ENCODE measurements at regions not wholly inside any gene's neighbourhood (a gene's known extent, or its start where the extent isn't known, plus 50 kb on each side); places are given as distances from the start of the nearest gene placed in this dataset.
A peak's percentile ranks its signal among the peaks of the same experiment; 100 is the strongest.

- DNase-seq (ENCODE audit: low read depth, low spot score), result peak; percentile 20
Measured at GRCh38 chr12:90260136-90260535, 551.5 kb upstream of the ATP2B1 start.

GRCh38 chr12:90257927-90258624 is 549.4 kb upstream of the ATP2B1 start:
- DNase-seq (ENCODE audit: low read depth, low spot score), result no peak

- no peak for DNase-seq (ENCODE audit: low read depth, low spot score)
Measured at GRCh38 chr12:90254796-90255195, 546.2 kb upstream of the ATP2B1 start.

- DNase-seq (ENCODE audit: low read depth, low spot score), result no peak
Measured at GRCh38 chr12:90253674-90254181, 545.1 kb upstream of the ATP2B1 start.

- DNase-seq (ENCODE audit: low read depth, low spot score), result no peak
Measured at GRCh38 chr12:90253136-90253535, 544.5 kb upstream of the ATP2B1 start.

- no peak for DNase-seq (ENCODE audit: low read depth, low spot score)
Measured at GRCh38 chr12:90250766-90251165, 542.1 kb upstream of the ATP2B1 start.

GRCh38 chr12:90250042-90250441 is 541.4 kb upstream of the ATP2B1 start:
- DNase-seq (ENCODE audit: low read depth, low spot score), result no peak

- no peak for DNase-seq (ENCODE audit: low read depth, low spot score)
Measured at GRCh38 chr12:90246688-90247087, 538.0 kb upstream of the ATP2B1 start.

- no peak for DNase-seq (ENCODE audit: low read depth, low spot score)
Measured at GRCh38 chr12:90245391-90245790, 536.8 kb upstream of the ATP2B1 start.

- no peak for DNase-seq (ENCODE audit: low read depth, low spot score)
Measured at GRCh38 chr12:90244232-90244631, 535.6 kb upstream of the ATP2B1 start.

GRCh38 chr12:90243211-90243610 is 534.6 kb upstream of the ATP2B1 start:
- DNase-seq (ENCODE audit: low read depth, low spot score), result no peak

GRCh38 chr12:90239732-90240260 is 531.2 kb upstream of the ATP2B1 start:
- no peak for DNase-seq (ENCODE audit: low read depth, low spot score)

GRCh38 chr12:90238663-90239271 is 530.1 kb upstream of the ATP2B1 start:
- no peak for DNase-seq (ENCODE audit: low read depth, low spot score)

- DNase-seq (ENCODE audit: low read depth, low spot score), result no peak
Measured at GRCh38 chr12:90237841-90238240, 529.2 kb upstream of the ATP2B1 start.

- no peak for DNase-seq (ENCODE audit: low read depth, low spot score)
Measured at GRCh38 chr12:90235642-90236041, 527.0 kb upstream of the ATP2B1 start.

GRCh38 chr12:90234472-90234871 is 525.8 kb upstream of the ATP2B1 start:
- no peak for DNase-seq (ENCODE audit: low read depth, low spot score)

GRCh38 chr12:90233168-90234100 is 524.8 kb upstream of the ATP2B1 start:
- DNase-seq (ENCODE audit: low read depth, low spot score), result no peak

- DNase-seq (ENCODE audit: low read depth, low spot score), result no peak
Measured at GRCh38 chr12:90229407-90230170, 521.0 kb upstream of the ATP2B1 start.

- DNase-seq (ENCODE audit: low read depth, low spot score), result no peak
Measured at GRCh38 chr12:90226211-90226610, 517.6 kb upstream of the ATP2B1 start.

GRCh38 chr12:90216815-90217214 is 508.2 kb upstream of the ATP2B1 start:
- DNase-seq (ENCODE audit: low read depth, low spot score), result no peak

GRCh38 chr12:90216020-90216552 is 507.4 kb upstream of the ATP2B1 start:
- no peak for DNase-seq (ENCODE audit: low read depth, low spot score)
